KMS-11 (cell line): ENCODE measurements at regions not wholly inside any gene's neighbourhood (a gene's known extent, or its start where the extent isn't known, plus 50 kb on each side); places are given as distances from the start of the nearest gene placed in this dataset.

ENCODE experiments used
- H2AFZ ChIP-seq: fragments of 200-600 bp; sonication (generic); 2 replicates; pipeline ENCODE4 v1.6.1; 2016; ENCODE audit warnings: antibody characterized with exemption, mixed run types, low read depth
- H3K27ac ChIP-seq: fragments of 200-600 bp; sonication (generic); 2 replicates; pipeline ENCODE4 v1.6.1; 2016; ENCODE audit warnings: mild to moderate bottlenecking, mixed run types
- H3K27me3 ChIP-seq: fragments of 200-600 bp; sonication (generic); 2 replicates; pipeline ENCODE4 v1.6.1; 2017; ENCODE audit warnings: mild to moderate bottlenecking, low read depth, mixed run types, moderate library complexity; ENCODE audit not compliant: insufficient read depth
- H3K36me3 ChIP-seq: fragments of 200-600 bp; sonication (generic); 2 replicates; pipeline ENCODE4 v1.6.1; 2017; ENCODE audit warnings: mild to moderate bottlenecking, mixed run types; ENCODE audit not compliant: insufficient read depth
- H3K4me1 ChIP-seq: fragments of 200-600 bp; sonication (generic); 2 replicates; pipeline ENCODE4 v1.6.1; 2016; ENCODE audit warnings: mild to moderate bottlenecking, low read depth, mixed run types; ENCODE audit not compliant: poor library complexity, severe bottlenecking
- H3K4me2 ChIP-seq: fragments of 200-600 bp; sonication (generic); 2 replicates; pipeline ENCODE4 v1.7.0; 2016; ENCODE audit warnings: mild to moderate bottlenecking, mixed run types
- H3K4me3 ChIP-seq: fragments of 200-600 bp; sonication (generic); IDR thresholded peaks from 2 replicates; pipeline ENCODE4 v1.6.1; 2017; ENCODE audit warnings: low read depth, low read length, mixed read lengths; ENCODE audit not compliant: insufficient read depth
- H3K79me2 ChIP-seq: fragments of 200-600 bp; sonication (generic); 2 replicates; pipeline ENCODE4 v1.6.1; 2016; ENCODE audit warnings: low read depth, mixed run types; ENCODE audit not compliant: insufficient read depth
- H3K9ac ChIP-seq: fragments of 200-600 bp; sonication (generic); 2 replicates; pipeline ENCODE4 v1.6.1; 2016; ENCODE audit warnings: mild to moderate bottlenecking, mixed run types
- H4K20me1 ChIP-seq: fragments of 200-600 bp; sonication (generic); 2 replicates; pipeline ENCODE4 v1.6.1; 2016; ENCODE audit warnings: mild to moderate bottlenecking, mixed run types; ENCODE audit not compliant: insufficient read depth
- TF ChIP-seq, protein P1 (sequence below): fragments of 200-600 bp; sonication (generic); conservative IDR thresholded peaks from 2 replicates; pipeline ENCODE4 v1.6.1; 2017; ENCODE audit warnings: low read depth, mild to moderate bottlenecking, antibody characterized with exemption, low read length, moderate library complexity, mixed read lengths

DNA sequence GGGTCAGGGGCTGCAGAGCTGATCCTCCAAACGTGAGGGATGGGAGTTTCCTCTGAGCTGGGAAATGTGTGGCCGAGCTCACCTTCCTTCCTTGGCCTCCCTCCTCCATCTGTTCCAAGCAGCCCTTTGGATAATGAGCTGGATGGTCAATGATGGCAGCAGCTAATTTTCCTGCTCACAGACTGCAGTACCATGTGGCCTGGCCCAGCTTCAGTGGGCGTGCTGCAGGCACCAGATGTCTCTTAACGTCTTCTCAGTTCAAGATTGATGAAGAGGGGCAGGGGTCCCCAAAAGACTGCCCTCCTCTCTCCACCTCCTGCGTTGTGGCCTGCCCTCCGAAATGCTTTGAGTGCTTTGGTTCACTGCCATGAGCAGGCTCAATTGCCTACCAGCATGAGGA, 86.0 kb downstream of the UBIAD1 start:
- H3K27ac ChIP-seq: no peak overlapping the region
- H4K20me1 ChIP-seq: no peaks in the 10 kb centered on the region
- no peaks in the 10 kb centered on the region for H3K36me3 ChIP-seq
- no peak overlapping the region for H3K4me3 ChIP-seq
- no peaks in the 10 kb centered on the region for H3K4me1 ChIP-seq
- TF ChIP-seq, protein P1, sequence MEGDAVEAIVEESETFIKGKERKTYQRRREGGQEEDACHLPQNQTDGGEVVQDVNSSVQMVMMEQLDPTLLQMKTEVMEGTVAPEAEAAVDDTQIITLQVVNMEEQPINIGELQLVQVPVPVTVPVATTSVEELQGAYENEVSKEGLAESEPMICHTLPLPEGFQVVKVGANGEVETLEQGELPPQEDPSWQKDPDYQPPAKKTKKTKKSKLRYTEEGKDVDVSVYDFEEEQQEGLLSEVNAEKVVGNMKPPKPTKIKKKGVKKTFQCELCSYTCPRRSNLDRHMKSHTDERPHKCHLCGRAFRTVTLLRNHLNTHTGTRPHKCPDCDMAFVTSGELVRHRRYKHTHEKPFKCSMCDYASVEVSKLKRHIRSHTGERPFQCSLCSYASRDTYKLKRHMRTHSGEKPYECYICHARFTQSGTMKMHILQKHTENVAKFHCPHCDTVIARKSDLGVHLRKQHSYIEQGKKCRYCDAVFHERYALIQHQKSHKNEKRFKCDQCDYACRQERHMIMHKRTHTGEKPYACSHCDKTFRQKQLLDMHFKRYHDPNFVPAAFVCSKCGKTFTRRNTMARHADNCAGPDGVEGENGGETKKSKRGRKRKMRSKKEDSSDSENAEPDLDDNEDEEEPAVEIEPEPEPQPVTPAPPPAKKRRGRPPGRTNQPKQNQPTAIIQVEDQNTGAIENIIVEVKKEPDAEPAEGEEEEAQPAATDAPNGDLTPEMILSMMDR: no peak
- H3K79me2 ChIP-seq: no peaks in the 10 kb centered on the region
- no peak overlapping the region for H2AFZ ChIP-seq
- H3K27me3 ChIP-seq: peaks cover 85% of the 10 kb centered on the region
- no peak overlapping the region for H3K4me2 ChIP-seq
- no peak overlapping the region for H3K9ac ChIP-seq

DNA sequence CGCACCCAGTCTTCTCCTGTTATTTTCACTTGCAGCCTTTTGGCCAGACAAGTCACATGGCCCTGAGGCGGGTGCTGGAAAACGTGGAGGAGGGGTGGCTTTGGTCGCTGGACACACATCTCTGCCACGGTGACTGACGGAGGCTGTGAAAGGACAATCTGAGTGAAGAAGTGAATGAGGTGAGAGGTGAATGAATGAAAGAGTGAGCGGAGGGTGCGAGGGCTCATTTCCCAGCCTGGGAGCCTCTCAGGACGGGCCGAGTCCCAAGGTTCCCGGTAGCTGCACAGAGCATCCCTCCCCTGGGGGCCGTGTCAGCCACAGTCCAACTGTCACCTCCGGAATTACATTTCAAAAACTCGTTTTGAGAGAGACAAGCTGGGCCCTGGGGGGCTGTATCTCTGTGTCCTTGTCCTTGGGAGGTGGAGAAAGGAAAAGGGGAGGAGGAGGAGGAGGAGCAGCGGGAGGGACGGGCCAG, 89.6 kb downstream of the UBIAD1 start:
- no peaks in the 10 kb centered on the region for H4K20me1 ChIP-seq
- TF ChIP-seq, protein P1: no peak
- H3K36me3 ChIP-seq: no peaks in the 10 kb centered on the region
- peaks cover 49% of the 10 kb centered on the region for H3K27me3 ChIP-seq
- no peak overlapping the region for H3K4me2 ChIP-seq
- H3K27ac ChIP-seq: no peak overlapping the region
- no peaks in the 10 kb centered on the region for H3K4me1 ChIP-seq
- H3K4me3 ChIP-seq: no peak overlapping the region
- H3K79me2 ChIP-seq: no peaks in the 10 kb centered on the region
- H2AFZ ChIP-seq: no peak overlapping the region
- H3K9ac ChIP-seq: no peak overlapping the region

DNA sequence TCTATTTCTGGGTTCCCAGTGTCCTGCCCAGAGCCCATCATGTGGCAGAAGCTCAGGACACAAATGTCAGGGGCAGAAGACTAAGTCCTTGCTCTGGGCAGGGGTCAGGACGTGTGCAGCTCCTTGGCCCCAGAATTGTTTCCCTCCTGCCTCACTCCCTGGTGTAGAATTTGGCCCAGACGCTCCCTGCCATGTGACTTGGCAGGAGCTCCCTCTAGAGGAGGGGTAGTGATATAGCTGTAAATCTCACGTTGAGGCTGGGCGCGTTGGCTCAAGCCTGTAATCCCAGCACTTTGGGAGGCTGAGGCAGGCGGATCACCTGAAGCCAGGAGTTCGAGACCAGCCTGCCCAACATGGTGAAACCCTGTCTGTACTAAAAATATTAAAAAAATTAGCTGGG, 91.2 kb downstream of the UBIAD1 start:
- Histone ChIP-seq H3K79me2 (no peaks in the 10 kb centered on the region), H3K27ac (no peak overlapping the region), H3K4me1 (no peaks in the 10 kb centered on the region), H3K9ac (no peak overlapping the region), H3K27me3 (peaks cover 44% of the 10 kb centered on the region), H3K4me2 (no peak overlapping the region), H3K4me3 (no peak overlapping the region), H3K36me3 (no peaks in the 10 kb centered on the region), H2AFZ (no peak overlapping the region), H4K20me1 (no peaks in the 10 kb centered on the region)
- TF ChIP-seq, protein P1: no peak

DNA sequence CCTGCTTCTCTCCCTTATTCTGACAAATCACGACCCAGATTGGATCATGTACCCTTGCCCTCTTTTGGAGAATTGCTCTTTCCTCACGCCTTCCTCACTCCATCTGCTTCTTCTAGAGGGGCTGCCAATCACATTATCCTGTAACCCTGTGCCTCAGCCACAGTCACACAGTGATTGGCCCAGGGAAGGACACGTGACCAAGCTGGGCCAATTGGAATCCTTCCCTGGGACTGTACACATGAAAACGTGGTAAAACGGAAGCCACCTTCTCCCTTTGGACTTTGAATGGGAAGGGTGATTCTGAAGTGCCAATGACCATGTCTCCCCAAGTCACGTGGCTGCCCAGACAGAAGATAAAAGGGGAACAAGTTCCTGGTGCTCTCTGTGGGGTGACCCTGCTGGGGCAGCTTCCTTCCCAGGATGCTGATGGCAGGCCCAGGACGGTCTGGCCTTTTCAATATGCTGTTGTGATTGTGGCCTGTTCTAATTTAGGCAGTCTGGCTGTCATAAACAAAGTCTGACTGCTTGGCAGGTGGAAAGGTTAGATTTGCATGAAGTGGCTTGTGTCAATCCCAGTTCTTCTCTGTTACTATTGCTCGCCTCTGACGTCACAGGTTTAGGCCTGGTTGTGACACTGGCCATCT, 92.9 kb downstream of the UBIAD1 start:
- Histone ChIP-seq H3K4me1 (no peaks in the 10 kb centered on the region), H3K4me3 (no peak overlapping the region), H3K9ac (no peak overlapping the region), H3K27me3 (peaks cover 44% of the 10 kb centered on the region), H3K36me3 (no peaks in the 10 kb centered on the region), H3K4me2 (no peak overlapping the region), H3K79me2 (no peaks in the 10 kb centered on the region), H2AFZ (no peak overlapping the region), H3K27ac (no peak overlapping the region), H4K20me1 (no peaks in the 10 kb centered on the region)
- TF ChIP-seq, protein P1: no peak
